Osteocyte (in vitro differentiated cells): ENCODE measurements at regions not wholly inside any gene's neighbourhood (a gene's known extent, or its start where the extent isn't known, plus 50 kb on each side); places are given as distances from the start of the nearest gene placed in this dataset.

Source experiments
- DNase-seq: peaks from one replicate; pipeline ENCODE4 v3.0.0; 2021; ENCODE audit warnings: mixed read lengths; ENCODE audit not compliant: unreplicated experiment; ENCODE audit errors: extremely low spot score
- H3K27ac Mint-ChIP-seq: one replicate; pipeline ENCODE4 v1.8.0; 2021; ENCODE audit warnings: mild to moderate bottlenecking, mixed read lengths; ENCODE audit not compliant: unreplicated experiment
- H3K27me3 Mint-ChIP-seq: one replicate; pipeline ENCODE4 v1.8.0; 2021; ENCODE audit warnings: mixed read lengths; ENCODE audit not compliant: unreplicated experiment
- H3K36me3 Mint-ChIP-seq: one replicate; pipeline ENCODE4 v1.8.0; 2021; ENCODE audit warnings: mixed read lengths; ENCODE audit not compliant: unreplicated experiment
- H3K4me1 Mint-ChIP-seq: one replicate; pipeline ENCODE4 v1.8.0; 2021; ENCODE audit warnings: mixed read lengths; ENCODE audit not compliant: unreplicated experiment
- H3K4me3 Mint-ChIP-seq: one replicate; pipeline ENCODE4 v1.8.0; 2021; ENCODE audit warnings: mild to moderate bottlenecking, moderate library complexity, mixed read lengths; ENCODE audit not compliant: unreplicated experiment
- H3K9me3 Mint-ChIP-seq: one replicate; pipeline ENCODE4 v1.8.0; 2021; ENCODE audit warnings: mixed read lengths; ENCODE audit not compliant: unreplicated experiment
- CTCF ChIP-seq: fragments of 200-600 bp; sonication (generic); IDR thresholded peaks from 2 replicates; pipeline ENCODE4 v1.5.0; 2021; ENCODE audit warnings: antibody characterized with exemption, mild to moderate bottlenecking, moderate library complexity

- H3K27ac Mint-ChIP-seq, result no peak overlapping the region
Measured at GRCh38 chr15:81869161-81869954, 176.5 kb downstream of the MEX3B start.

GRCh38 chr15:81865850-81866537 lies 179.8 kb downstream of the MEX3B start:
- no peak overlapping the region for H3K4me3 Mint-ChIP-seq
- H3K27me3 Mint-ChIP-seq, result no peaks in the 10 kb centered on the region
- no peaks in the 10 kb centered on the region for H3K9me3 Mint-ChIP-seq
- H3K27ac Mint-ChIP-seq, result no peak overlapping the region
- no peak for TF ChIP-seq CTCF
- peaks cover 3% of the 10 kb centered on the region for H3K4me1 Mint-ChIP-seq
- DNase-seq, result no peak
- peaks cover 3% of the 10 kb centered on the region for H3K36me3 Mint-ChIP-seq

More at GRCh38 chr15:81869161-81869954, 176.5 kb downstream of the MEX3B start:
- no peak for TF ChIP-seq CTCF
- H3K9me3 Mint-ChIP-seq, result no peaks in the 10 kb centered on the region
- H3K4me1 Mint-ChIP-seq, result peaks cover 3% of the 10 kb centered on the region
- DNase-seq, result no peak
- no peaks in the 10 kb centered on the region for H3K27me3 Mint-ChIP-seq
- no peaks in the 10 kb centered on the region for H3K36me3 Mint-ChIP-seq
- H3K4me3 Mint-ChIP-seq, result no peak overlapping the region

GRCh38 chr15:81863162-81863561 lies 182.7 kb downstream of the MEX3B start:
- H3K27me3 Mint-ChIP-seq, result no peaks in the 10 kb centered on the region
- H3K4me1 Mint-ChIP-seq, result peaks cover 4% of the 10 kb centered on the region
- peaks cover 3% of the 10 kb centered on the region for H3K36me3 Mint-ChIP-seq
- no peaks in the 10 kb centered on the region for H3K9me3 Mint-ChIP-seq
- no peak for DNase-seq
- no peak overlapping the region for H3K27ac Mint-ChIP-seq
- TF ChIP-seq CTCF, result no peak
- H3K4me3 Mint-ChIP-seq, result no peak overlapping the region

- DNase-seq, result no peak
Measured at GRCh38 chr15:81859737-81860516, 185.9 kb downstream of the MEX3B start.

More at GRCh38 chr15:81859737-81860516, 185.9 kb downstream of the MEX3B start:
- TF ChIP-seq CTCF, result no peak
- no peaks in the 10 kb centered on the region for H3K9me3 Mint-ChIP-seq
- H3K27ac Mint-ChIP-seq, result no peak overlapping the region
- H3K36me3 Mint-ChIP-seq, result peaks cover 12% of the 10 kb centered on the region
- H3K27me3 Mint-ChIP-seq, result no peaks in the 10 kb centered on the region
- H3K4me1 Mint-ChIP-seq, result peaks cover 4% of the 10 kb centered on the region
- no peak overlapping the region for H3K4me3 Mint-ChIP-seq
